Adrenal gland (tissue), 5 donors: ENCODE measurements at regions not wholly inside any gene's neighbourhood (a gene's known extent, or its start where the extent isn't known, plus 50 kb on each side); places are given as distances from the start of the nearest gene placed in this dataset.

ENCODE experiments used
- POLR2A ChIP-seq, 2 donors: fragments of 450-650 bp; IDR thresholded peaks; one replicate each; pipeline ENCODE4 v1.6.1; 2017; ENCODE audit warnings: antibody characterized with exemption in 2 of 2, mild to moderate bottlenecking in 2 of 2, moderate library complexity in 1 of 2
- TF ChIP-seq, protein P1 (sequence below), 6 experiments: fragments of 450-650 bp in 4 of 6; fragments of 200-600 bp in 2 of 6; sonication (generic) in 1 of 6; IDR thresholded peaks; 1 replicate in 5 of 6; 2 replicates in 1 of 6; pipeline versions ENCODE4 v1.5.1 to v1.8.0; 2016 to 2021; ENCODE audit warnings: antibody characterized with exemption in 6 of 6, mild to moderate bottlenecking in 2 of 6, moderate library complexity in 1 of 6
- donor health status: DM: no; HTN: no; CAD: no.

DNA sequence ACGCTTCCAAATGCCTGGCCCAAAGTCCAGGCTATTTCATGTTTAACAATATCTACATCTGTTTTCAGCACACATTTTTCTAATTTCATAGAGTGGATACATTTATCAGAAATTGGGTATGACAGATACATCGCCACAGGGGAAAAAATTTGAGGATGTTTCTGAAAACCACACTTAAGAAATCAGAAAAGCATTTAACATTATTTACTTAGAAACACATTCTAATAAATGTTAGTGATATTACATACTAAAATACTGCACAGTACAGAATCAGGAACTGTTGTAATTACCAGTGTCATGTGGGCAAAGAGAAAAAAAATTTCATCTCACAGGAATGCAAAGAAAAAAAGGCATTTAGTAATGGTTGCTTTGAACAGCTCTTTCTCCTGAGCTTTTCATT is 310.5 kb upstream of the KIF2A start:
- TF ChIP-seq, protein P1, sequence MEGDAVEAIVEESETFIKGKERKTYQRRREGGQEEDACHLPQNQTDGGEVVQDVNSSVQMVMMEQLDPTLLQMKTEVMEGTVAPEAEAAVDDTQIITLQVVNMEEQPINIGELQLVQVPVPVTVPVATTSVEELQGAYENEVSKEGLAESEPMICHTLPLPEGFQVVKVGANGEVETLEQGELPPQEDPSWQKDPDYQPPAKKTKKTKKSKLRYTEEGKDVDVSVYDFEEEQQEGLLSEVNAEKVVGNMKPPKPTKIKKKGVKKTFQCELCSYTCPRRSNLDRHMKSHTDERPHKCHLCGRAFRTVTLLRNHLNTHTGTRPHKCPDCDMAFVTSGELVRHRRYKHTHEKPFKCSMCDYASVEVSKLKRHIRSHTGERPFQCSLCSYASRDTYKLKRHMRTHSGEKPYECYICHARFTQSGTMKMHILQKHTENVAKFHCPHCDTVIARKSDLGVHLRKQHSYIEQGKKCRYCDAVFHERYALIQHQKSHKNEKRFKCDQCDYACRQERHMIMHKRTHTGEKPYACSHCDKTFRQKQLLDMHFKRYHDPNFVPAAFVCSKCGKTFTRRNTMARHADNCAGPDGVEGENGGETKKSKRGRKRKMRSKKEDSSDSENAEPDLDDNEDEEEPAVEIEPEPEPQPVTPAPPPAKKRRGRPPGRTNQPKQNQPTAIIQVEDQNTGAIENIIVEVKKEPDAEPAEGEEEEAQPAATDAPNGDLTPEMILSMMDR (IDR thresholded peaks at IDR 0.05) = no peak
- no peak for TF ChIP-seq POLR2A (IDR thresholded peaks at IDR 0.05)
